HG02798 (cell line): ENCODE measurements at regions not wholly inside any gene's neighbourhood (a gene's known extent, or its start where the extent isn't known, plus 50 kb on each side); places are given as distances from the start of the nearest gene placed in this dataset.

Experiments used
- ATAC-seq: cut with Tn5 transposase; IDR thresholded peaks from one replicate; pipeline ENCODE4 v1.9.1; 2021; ENCODE audit warnings: mild to moderate bottlenecking; ENCODE audit not compliant: unreplicated experiment, poor library complexity

DNA sequence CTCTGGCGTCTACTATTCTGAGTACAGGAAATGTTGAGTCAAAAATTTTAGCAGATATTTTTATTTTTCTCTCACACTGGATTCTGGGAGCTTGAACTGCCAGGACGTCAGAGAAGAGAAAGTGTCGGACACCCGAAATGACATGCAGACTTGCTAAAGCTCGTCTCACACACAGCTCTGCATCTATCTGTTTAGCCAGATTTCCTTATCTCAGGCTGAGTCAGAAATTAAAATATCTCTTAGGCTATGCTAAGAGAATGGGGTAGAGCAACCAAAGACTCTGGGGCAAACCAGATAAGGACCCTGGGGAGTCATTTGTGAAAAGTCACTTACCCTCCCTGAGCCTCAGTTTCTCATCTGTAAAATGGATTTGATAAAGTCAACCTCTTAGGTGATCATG is 1124.1 kb downstream of the VRK1 start:
- ATAC-seq: no peak

DNA sequence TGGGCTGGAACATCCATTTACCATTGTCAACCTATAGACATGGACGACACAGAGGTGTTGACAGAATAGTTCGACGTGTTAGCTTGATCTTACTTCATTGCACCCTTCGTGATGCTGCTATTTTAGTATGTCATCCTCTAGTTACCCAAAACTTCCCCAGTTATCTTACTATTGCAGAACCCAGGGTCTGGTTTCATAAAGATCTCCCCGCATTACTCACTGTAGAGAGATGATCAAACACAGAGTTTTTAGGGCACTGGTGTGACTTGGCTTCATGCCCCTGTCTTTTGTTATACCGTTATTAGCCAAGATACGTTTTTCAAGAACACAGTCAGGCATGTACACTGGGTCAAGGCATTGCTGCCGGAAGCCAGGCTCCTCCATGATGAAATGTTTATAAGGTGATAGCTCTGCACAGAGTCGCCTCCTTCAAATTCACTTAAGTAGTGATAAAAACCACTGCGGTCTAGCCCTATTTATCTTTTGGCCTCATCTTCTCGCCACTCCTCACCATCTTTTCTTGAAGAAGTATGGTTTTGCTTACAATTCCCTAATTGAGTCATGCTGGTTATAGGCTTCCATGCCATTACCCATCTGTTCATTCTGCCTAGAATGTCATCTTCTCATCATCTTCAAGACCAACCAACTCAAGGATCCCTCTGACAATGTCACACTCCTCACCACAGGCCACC is 1127.9 kb downstream of the VRK1 start:
- ATAC-seq: no peak

DNA sequence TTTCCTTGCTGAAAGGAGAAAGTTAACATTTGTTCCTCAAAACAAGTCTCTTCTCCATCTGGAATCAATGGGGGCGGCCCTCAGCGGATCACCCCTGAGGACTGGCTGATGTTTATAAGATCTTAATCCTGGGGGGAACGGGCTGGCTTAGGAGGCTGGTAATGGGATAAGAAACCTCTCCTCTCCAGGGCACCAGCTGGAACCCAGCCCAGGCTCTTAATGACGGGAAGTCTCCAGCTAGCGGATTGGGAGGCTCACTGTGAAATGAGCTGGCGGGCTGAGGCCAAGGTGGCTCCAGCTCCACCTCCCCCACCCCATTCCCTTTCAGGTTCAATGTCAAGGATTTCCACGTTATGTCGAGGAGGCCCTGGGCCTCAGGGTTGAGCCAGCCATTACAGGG is 1133.0 kb downstream of the VRK1 start:
- ATAC-seq: no peak

DNA sequence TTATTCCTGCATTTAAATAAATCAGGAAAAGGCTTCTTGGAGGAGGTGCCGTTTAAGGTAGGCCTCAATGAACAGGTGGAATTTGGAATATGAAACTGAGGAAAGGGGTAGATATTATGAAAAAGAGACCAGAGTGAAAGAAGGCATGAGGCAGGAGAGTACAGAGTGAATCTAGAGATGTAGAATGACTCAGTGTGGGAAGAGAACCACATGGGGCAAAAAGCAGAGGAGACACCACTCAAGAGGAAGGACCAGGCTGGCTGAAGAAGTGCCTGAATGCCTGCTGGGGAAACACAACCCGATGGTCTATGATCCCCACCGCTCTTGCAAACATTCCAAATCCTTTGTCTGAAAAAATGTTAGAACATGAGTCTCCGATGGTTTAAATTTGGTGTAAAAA is 1134.1 kb downstream of the VRK1 start:
- no peak for ATAC-seq

DNA sequence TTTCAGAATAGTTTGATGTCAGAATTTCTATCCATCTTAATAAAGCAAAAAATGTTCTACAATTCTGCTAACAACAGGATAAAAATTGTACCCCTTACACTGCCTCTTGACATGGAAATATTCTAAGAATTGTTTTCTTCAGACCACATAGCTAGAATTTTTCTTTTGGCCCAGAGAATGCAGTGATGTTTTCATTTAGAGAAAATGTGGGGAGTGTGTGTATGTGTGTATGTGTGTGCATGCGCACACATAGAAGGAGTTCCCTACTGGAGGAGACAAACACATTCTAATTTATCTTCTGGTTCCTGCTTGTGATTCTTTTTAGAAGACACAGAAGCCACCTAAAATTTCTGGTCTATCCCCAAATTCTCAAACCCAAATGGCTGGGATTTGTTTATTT is 1145.7 kb downstream of the VRK1 start:
- ATAC-seq: no peak

DNA sequence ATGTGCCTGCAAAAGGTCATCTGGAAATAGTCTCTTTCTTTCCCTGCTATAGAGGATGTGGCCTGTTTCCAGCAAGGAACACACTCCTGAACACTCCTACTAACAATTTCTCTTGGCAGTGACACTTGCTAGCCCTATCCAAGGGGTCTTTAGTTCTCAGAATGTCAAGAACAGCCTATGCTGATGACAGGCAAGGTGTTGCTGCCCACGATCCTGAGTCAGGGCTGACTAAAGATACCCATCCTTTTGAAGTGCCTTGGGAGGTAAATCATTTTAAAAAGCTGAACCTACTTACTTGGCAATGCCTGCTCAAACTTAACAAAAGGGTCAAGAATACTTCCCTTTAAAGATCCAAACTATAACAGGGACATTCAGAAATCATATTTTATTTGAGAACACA is 1146.4 kb downstream of the VRK1 start:
- no peak for ATAC-seq

DNA sequence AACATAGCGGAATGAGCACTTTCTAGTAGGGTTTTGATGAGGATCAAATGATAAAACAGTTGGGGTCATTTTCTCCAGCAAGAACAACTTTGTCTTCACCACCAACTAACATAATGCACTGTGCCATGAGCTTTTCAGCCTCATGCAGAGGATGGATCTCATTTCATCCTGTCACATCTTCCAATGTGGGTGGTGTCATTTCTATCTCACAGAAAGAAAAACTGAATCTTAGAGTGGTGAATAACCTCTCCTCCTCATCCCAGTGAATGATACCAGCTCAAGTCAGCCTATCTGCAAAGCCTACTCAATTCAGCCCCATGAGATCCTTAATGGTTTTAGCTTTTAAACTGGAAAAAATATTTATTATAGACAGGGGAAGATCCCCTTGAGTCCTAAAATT is 1147.2 kb downstream of the VRK1 start:
- no peak for ATAC-seq

DNA sequence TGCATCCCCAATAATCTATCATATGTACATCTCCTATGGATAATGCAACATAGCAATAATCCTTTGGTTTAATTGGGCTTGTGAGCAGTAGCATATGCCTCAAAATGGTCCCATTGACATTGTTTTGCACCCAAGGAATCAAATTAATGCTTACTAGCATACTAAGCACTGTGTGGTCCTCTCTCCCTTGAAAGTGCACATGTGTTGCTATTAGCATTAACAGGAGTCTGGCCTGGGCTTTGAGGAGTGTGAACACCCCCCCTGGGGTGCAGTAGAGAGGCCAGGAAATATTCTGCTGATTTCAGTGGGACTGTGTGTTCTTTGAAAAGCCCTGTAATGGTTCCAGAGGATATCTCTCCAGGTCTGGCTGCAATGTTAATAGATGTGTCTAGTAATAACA is 1148.4 kb downstream of the VRK1 start:
- no peak for ATAC-seq

DNA sequence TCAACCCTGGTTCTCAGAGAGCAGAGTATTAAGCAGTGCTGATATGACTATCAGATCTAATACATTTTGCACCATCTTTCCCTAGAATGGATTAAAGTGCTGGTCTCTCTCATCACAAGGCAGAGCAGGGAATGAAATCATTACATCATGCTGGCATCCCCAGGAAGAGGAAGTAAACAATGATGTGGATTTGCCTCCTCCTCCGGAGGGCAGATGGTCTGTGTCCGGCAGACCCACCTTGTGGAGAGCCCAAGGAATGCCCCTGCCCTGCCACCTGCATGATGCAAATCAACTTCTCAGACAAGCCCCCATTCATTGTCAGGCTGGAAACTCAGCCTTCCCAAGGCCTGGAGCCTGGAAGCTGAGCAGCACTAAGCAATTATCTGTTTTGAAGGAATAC is 1149.1 kb downstream of the VRK1 start:
- ATAC-seq: no peak

DNA sequence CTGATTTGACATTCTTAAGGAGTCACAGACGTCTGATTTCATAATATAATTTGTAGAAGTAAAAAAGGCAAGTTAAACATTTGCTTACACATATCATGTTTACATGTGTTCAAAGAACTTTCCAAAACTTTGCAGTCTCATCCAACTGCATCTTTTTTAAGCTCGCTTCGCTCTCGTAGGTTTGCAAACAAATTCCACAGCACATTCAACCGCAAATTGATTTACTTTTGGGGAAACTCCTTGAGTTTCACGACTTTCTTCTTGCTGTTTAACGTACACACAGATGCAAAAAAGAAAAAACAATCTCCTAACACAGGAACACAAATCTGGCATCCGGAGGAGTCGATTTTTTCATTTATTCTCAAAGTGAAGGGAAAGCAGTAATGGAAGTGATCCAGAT is 1149.5 kb downstream of the VRK1 start:
- ATAC-seq: no peak

DNA sequence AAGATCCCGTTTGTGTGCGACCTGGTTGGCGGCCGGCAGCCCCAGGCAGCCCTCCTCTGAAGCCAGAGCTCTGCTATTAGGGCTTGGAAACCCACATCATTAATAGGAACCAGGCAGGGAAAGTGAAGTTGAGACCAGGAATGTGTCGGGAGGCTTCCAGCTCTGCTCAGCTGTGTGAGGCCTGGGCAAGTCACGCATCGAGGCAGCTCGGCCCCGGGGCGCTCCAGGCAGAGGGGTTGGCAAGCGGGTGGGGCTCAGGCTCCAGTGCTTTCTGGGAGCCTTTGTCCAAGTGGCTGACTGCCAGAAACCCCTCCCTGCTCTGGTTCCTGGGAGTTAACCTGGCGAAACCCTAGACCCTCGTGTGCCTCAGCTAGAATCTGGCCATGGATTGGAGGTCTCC is 1151.7 kb downstream of the VRK1 start:
- no peak for ATAC-seq

DNA sequence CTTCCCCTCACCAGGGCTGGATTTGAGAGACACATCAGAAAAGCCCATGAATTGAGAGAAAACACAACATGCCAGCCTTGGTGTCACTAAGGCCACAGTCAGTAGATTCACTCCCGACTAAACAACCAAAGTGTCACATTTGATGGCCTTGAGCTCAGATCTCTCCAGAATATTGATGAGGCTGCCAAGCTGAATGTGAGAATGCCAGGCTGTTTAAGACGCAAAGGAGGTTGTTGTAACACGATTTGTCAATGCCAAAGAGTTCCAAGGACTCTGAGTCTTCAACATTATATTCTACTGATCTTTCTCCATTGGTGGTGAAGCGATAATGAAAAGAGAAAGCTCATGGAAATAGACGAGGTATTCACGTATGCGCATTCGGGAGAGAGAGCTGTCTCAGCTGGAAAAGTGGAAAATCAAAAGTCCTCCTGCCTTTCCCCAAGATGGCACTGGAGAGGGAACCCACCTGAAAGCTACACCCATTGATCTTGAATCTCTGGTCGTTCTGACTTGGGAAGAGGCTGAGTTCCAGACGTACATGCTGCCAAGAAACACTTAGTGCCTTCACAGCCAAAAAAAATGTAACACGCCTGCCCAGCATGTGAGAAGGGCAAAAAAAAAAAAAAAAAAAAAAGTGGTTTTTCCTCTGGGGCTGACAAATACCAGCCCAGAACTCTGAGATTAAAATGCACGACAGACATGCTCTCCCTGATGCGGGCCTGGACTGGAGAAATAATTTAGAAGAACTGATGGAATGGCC is 1159.6 kb downstream of the VRK1 start:
- ATAC-seq: no peak

DNA sequence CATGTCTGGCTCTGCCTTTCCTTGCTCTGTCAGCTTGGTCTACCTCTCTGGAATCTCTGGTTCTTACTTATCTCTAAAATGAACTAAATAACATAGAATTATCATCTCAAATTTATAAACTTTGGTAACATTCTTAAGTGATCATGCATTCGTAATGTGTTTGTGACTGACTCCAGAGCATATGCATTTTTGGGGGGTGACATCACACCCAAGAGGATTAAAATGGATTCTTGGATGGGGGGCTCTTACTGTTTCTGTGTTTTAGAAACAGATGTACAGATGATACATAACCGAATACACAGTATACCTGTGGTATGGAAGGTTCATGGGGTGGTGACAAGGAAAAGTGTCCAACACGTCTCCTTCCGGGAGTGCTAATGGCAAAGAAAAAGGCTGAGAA is 1162.1 kb downstream of the VRK1 start:
- ATAC-seq: no peak

DNA sequence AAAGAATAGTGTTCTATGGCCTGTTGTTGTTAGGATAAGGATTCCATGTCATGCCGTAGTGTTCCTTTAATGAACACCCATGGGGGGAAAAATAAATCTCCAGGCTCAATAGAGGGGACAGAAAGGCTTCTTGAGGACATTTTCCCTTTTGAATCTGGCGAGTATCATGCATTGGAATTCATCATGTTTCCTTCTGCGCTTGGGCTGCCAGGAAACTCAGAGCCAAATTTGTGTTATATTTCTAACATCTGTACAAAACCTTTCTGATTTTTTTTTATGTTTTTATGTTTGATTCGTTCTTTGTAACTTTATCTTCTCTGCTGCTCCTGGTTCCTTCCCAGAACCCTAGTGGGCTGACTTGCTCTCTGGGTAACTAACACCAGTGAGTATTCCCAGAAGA is 1163.3 kb downstream of the VRK1 start:
- ATAC-seq: no peak

DNA sequence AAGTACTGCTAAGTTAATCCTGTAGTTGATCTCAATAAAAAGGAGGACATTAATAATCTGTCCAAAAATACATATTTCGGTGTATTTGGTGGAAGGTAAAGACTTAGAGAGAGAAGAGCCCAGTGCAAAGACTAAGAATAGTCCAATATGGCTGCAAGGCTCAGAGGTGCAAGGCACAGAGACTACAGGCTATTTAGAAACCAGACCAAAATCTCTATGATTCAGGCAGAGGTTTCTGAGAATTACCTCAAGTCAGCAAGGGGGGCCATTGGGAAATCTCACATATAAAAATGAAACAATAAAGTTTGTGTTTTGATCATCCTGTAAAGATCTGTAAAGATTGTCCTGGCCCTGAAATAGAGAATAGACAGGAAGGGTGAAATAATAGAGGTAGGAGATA is 1173.0 kb downstream of the VRK1 start:
- no peak for ATAC-seq

DNA sequence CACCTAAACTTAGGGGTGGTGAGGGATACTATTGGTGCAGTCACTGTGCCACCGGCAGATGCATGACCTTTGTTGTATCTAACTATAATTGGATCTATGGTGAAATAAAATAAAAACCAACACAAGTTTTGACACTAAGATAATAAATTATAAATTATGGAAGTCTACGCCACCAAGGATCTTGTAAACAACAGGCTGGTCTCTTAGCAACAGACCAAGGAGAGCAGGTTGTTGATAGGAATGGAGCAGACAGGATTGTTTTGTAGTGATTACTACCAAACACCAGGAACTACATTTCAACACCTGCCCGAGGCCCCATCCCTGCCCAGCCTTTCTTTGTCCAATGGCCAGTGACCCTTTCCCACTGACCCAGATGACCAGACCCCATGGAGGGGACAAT is 1178.0 kb downstream of the VRK1 start:
- ATAC-seq: no peak

DNA sequence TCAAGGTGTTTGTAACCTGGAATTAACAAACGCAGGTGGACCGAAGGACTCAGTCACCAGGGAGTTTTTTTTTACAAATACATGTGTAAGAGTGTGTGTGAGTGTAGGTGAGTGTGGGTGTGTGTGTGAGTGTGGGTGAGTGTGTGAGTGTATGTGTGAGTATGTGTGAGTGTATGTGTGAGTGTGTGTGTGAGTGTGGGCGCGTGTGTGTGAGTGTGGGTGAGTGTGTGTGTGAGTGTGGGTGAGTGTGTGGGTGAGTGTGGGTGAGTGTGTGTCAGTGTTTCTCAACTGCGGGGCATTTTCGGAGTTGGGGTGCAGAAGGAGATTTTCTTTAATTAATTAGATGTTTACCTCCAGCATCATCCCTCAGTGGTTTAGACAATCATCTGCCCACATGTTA is 1178.8 kb downstream of the VRK1 start:
- ATAC-seq: no peak

DNA sequence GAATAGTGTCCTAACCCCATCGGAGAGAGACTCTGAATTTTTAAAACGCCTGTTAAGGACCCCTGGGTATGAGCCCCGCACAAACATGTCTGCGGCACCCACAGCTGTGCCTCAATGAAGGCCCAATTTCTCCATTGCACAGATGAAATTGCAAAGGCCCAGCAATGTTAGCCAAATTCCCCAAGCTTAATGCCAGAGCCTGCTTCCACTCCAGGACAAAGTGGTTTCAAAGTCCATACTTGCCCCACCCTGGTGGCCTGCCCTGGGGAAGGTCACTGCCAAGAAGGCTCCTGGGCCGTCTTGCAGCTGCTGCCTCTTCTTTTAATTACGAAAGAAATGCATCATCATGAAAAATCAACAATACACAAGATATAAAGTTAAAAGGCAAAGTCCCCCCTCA is 1179.7 kb downstream of the VRK1 start:
- ATAC-seq: no peak

DNA sequence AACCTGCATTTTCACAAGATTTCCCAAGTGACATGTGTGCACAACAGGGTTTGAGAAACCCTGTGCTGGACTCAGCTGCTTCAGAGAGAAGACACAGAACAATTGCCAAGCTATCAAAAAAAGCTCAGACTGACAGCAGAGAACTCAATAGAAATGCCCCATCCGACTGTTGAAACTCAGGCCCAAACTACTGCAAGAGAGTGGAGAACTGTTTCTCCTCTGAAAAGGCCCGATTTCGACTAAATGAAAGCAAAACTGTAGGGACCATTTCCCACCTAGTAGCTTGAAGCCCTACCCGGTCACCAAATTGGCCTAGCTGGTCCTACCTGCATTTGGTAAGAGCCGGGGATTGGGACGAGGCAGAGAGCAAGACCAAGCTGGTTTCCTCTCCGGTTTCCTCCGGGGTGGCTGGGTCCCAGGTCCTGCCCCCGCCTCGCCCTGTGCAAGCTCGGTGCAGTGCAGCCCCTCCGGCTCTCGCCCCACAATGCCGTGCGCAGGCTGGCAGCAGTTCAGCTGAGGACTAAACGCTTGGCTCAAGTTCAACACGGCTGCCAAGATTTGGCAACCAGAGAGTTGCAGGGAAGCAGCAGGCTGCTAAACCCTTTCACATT is 1180.6 kb downstream of the VRK1 start:
- ATAC-seq: no peak

DNA sequence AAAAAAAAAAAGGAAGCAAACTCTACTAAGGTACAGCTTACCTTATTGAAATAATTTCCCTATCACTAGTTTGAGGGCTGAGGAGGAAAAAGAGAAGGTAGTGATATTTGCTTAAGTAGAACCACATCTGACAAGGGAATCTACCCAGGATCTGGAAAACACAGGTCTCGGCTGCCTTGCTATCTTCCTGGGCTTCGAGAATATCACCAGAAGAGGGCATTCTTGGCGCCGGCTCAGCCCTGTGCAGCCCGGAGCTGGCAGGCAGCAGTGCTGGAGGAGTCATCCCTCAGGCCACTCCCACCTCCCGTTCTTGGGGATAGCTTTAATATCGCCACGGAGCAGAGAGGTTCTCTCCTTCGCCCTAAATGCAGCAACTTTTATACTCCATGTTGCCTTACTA is 1181.2 kb downstream of the VRK1 start:
- no peak for ATAC-seq

DNA sequence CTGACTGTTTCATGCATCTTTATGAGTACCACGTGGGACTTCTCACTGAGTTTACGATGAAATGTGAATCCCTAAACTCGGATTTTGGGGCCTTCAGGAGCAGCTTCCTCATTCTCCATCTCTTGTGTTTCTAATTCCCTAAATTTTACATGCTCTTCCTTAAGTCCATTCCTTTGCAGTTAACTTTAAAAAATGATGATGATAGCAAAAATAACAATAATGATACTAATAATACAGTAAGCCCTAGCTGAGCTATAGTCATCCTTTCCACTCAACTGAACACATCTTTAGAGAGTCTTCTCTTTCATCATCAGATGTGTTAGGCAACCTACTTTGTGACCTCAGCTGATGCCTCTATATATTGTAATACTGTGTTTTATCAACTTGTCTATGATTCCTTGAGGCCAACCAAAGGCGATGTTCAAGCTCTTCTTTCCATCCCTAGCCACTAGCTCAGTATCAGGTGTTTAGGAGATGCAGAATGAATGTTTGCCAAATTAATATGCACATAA is 1196.4 kb downstream of the VRK1 start:
- no peak for ATAC-seq
